ENCODE measurements at regions not wholly inside any gene's neighbourhood (a gene's known extent, or its start where the extent isn't known, plus 50 kb on each side); places are given as distances from the start of the nearest gene placed in this dataset.
"Not testable (repeated sequence)": the region's sequence is repeated elsewhere in the genome, so short reads cannot be mapped to it uniquely, and the experiment has no call there.

DNA sequence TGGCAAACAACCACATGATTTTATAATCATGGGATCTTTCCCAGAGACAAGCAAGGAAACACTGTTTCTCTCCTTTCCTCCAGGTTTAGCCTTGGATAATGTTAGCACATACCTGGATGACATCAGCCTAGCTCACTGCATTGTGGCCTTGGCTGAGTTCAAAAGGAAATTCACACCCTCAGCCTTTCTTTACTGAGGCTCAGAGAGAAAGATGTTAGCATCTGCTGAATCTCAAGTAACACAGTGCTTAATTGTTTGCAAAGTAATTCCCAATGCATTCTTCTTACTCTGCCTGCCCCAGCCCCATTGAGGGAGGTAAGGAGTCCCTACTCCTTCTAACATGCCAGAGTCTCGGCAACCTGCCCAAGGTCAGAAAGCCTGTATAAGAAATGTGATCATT, 432.2 kb upstream of the LMCD1 start:
- no peak for DNase-seq
- TF ChIP-seq, protein P1, sequence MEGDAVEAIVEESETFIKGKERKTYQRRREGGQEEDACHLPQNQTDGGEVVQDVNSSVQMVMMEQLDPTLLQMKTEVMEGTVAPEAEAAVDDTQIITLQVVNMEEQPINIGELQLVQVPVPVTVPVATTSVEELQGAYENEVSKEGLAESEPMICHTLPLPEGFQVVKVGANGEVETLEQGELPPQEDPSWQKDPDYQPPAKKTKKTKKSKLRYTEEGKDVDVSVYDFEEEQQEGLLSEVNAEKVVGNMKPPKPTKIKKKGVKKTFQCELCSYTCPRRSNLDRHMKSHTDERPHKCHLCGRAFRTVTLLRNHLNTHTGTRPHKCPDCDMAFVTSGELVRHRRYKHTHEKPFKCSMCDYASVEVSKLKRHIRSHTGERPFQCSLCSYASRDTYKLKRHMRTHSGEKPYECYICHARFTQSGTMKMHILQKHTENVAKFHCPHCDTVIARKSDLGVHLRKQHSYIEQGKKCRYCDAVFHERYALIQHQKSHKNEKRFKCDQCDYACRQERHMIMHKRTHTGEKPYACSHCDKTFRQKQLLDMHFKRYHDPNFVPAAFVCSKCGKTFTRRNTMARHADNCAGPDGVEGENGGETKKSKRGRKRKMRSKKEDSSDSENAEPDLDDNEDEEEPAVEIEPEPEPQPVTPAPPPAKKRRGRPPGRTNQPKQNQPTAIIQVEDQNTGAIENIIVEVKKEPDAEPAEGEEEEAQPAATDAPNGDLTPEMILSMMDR (IDR thresholded peaks at IDR 0.05; ENCODE audit: low read depth, low read length, missing control alignments), result no peak
- Histone ChIP-seq H3K27ac (no peak overlapping the region), H3K4me3 (ENCODE audit: low read depth, low read length) (no peak overlapping the region), H3K27me3 (replicated peaks) (no peaks in the 10 kb centered on the region), H3K36me3 (replicated peaks) (no peaks in the 10 kb centered on the region)
- in situ Hi-C loops (cut with HindIII; ENCODE audit: low pct_ligation_motif_present, low sequenced_read_pairs), result no loop called here

DNA sequence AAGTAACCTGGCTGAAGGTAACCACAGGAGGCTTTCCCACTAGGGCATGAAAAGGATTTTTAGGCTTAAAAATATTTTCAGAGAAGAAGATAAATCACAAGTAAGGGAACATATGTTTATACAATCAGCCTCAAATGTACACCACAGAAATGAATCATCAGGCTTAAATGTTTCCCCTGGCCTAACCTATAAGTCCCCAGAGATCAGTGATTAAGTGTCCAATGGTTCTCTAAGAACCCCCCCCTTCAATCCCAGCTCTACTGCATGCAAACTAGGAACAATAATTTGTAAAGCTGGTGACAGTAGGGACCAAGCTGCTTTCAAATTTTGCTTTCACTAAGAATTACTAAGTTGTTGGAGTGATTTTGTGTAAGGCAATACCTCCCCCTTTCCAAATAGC, 431.6 kb upstream of the LMCD1 start:
- no peak for DNase-seq
- H3K4me3 ChIP-seq (ENCODE audit: low read depth, low read length), result no peak overlapping the region
- no peak overlapping the region for H3K27ac ChIP-seq
- H3K36me3 ChIP-seq (replicated peaks), result no peaks in the 10 kb centered on the region
- in situ Hi-C loops (cut with HindIII; ENCODE audit: low pct_ligation_motif_present, low sequenced_read_pairs), result no loop called here
- TF ChIP-seq, protein P1 (IDR thresholded peaks at IDR 0.05; ENCODE audit: low read depth, low read length, missing control alignments), result no peak
- no peaks in the 10 kb centered on the region for H3K27me3 ChIP-seq (replicated peaks)

DNA sequence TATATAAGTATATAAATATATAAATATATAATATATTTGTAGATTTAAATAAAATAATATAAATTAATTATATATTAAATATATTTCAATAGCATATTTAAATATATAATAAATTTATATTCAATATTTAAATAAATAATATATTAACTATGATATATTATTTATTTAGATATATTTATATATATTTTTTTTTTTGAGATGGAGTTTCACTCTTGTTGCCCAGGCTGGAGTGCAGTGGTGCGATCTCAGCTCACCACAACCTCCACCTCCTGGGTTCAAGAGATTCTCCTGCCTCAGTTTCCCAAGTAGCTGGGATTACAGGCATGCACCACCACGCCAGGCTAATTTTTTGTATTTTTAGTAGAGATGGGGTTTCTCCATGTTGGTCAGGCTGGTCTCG, 426.9 kb upstream of the LMCD1 start:
- in situ Hi-C loops (cut with HindIII; ENCODE audit: low pct_ligation_motif_present, low sequenced_read_pairs); H3K36me3 ChIP-seq (replicated peaks); H3K27ac ChIP-seq; DNase-seq; H3K4me3 ChIP-seq (ENCODE audit: low read depth, low read length); H3K27me3 ChIP-seq (replicated peaks): not testable (repeated sequence)

DNA sequence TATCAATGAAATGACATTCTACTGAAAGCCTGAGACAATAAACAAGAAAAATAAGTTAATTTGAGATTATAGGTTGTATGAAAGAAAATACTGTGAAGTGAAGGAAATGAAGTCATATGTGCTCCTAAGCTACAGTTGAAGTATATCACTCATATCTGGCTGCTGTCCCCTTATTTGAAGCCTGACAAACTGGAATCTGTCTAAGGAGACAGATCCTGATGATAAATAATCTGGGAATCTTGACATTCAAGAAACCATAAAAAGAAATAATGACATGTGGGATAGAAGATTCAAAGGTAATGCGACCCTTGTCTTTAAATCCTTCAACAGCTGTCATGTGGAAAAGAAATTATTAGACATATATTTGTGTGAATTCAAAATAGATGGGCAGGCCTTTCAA, 424.5 kb upstream of the LMCD1 start:
- Histone ChIP-seq H3K27me3 (replicated peaks) (no peaks in the 10 kb centered on the region), H3K4me3 (ENCODE audit: low read depth, low read length) (no peak overlapping the region), H3K36me3 (replicated peaks) (no peaks in the 10 kb centered on the region), H3K27ac (no peak overlapping the region)
- in situ Hi-C loops (cut with HindIII; ENCODE audit: low pct_ligation_motif_present, low sequenced_read_pairs), result no loop called here
- TF ChIP-seq, protein P1 (IDR thresholded peaks at IDR 0.05; ENCODE audit: low read depth, low read length, missing control alignments), result no peak
- no peak for DNase-seq

DNA sequence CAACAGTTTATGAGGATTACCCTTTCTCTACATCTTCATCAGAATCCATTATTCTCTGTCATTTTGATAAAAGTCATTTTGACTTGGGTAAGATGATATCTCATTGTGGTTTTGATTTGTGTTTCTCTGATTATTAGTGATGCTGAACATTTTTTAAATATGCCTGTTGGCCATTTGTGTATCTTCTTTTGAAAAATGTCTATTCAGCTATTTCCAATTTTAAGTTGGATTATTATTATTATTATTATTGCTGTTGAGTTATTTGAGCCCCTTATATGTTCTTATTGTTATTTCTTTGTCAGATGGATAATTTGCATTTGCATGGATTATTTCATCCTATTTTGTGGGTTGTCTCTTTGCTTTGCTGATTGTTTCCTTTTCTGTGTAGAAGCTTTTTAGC, 421.2 kb upstream of the LMCD1 start:
- TF ChIP-seq, protein P1 (IDR thresholded peaks at IDR 0.05; ENCODE audit: low read depth, low read length, missing control alignments), result no peak
- no peaks in the 10 kb centered on the region for H3K36me3 ChIP-seq (replicated peaks)
- H3K27me3 ChIP-seq (replicated peaks), result no peaks in the 10 kb centered on the region
- no peak overlapping the region for H3K27ac ChIP-seq
- DNase-seq, result no peak
- in situ Hi-C loops (cut with HindIII; ENCODE audit: low pct_ligation_motif_present, low sequenced_read_pairs), result no loop called here
- no peak overlapping the region for H3K4me3 ChIP-seq (ENCODE audit: low read depth, low read length)

DNA sequence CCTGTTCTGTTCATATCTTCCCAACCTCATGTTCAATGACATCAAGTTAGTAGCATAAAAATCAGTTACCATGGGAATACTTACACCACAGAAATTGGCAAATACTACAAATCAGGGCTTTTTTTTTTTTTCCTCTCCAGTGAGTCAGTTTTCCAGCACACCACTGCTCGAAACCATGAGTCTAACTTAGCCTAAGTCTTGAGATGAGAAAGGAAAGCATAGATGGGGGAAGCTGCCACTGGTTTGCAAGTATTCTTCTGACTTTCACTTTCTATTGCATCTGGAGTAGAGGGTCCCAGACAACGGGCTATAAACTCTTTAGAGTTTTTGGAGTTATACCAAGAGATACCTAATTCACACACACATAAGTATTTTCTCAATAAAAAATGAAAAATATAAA, 416.1 kb upstream of the LMCD1 start:
- TF ChIP-seq, protein P1 (IDR thresholded peaks at IDR 0.05; ENCODE audit: low read depth, low read length, missing control alignments), result no peak
- Histone ChIP-seq H3K36me3 (replicated peaks) (no peaks in the 10 kb centered on the region), H3K4me3 (ENCODE audit: low read depth, low read length) (no peak overlapping the region), H3K27ac (no peak overlapping the region), H3K27me3 (replicated peaks) (no peaks in the 10 kb centered on the region)
- no peak for DNase-seq
- in situ Hi-C loops (cut with HindIII; ENCODE audit: low pct_ligation_motif_present, low sequenced_read_pairs), result no loop called here

Measured in brain microvascular endothelial cell (primary cell).